GM18508 (cell line): ENCODE measurements at regions not wholly inside any gene's neighbourhood (a gene's known extent, or its start where the extent isn't known, plus 50 kb on each side); places are given as distances from the start of the nearest gene placed in this dataset.
"Not testable (repeated sequence)": the region's sequence is repeated elsewhere in the genome, so short reads cannot be mapped to it uniquely, and the experiment has no call there.

Experiments used
- ATAC-seq: cut with Tn5 transposase; IDR thresholded peaks from one replicate; pipeline ENCODE4 v1.9.1; 2021; ENCODE audit warnings: moderate number of reproducible peaks; ENCODE audit not compliant: insufficient read depth, unreplicated experiment

DNA sequence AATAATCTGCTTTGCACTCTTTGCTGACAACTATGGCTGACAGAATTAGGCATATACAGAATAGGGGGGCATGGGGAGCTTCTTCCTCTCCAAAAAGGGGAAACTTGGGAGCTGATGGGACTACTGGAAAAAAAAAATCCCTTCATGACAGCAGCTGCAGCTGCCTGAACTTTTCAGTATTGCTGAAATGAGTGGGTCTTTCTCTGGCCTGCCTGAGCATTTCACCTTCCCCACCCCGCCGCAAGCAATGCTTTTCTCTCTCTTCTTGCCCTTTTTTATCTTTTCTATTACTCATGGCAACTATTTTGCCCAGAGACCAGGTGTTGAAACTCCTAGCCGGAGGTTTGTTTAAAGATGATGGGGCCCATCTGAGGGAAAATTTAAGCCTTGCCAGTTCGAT is 244.9 kb downstream of the SEMA3D start:
- ATAC-seq: no peak

- ATAC-seq: no peak
Measured at GRCh38 chr7:84941291-84941690, 245.6 kb downstream of the SEMA3D start.

GRCh38 chr7:84939888-84940287 is 247.0 kb downstream of the SEMA3D start:
- ATAC-seq: no peak

- ATAC-seq: no peak
Measured at GRCh38 chr7:84939442-84939841, 247.4 kb downstream of the SEMA3D start.

DNA sequence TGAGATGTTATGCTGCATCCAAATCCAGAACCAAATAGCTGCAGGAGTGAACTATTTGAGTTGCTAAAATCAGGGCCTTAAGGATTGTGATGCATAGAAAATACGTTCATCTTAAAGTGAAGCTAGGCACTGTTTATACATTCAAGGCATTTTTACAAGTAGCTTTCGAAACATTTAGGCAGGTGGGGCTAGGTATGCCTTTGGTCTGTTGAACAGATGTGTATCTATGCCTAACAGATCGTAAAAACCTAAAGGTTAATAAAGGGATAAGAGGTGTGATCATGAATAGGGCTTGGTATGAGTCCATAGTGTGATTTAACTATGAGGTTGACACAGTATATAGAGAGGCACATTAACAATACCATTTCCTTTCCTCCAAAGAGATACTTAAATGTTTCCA is 262.5 kb downstream of the SEMA3D start:
- no peak for ATAC-seq

GRCh38 chr7:84923348-84923747 is 263.5 kb downstream of the SEMA3D start:
- no peak for ATAC-seq

- no peak for ATAC-seq
Measured at GRCh38 chr7:84921154-84921553, 265.7 kb downstream of the SEMA3D start.

DNA sequence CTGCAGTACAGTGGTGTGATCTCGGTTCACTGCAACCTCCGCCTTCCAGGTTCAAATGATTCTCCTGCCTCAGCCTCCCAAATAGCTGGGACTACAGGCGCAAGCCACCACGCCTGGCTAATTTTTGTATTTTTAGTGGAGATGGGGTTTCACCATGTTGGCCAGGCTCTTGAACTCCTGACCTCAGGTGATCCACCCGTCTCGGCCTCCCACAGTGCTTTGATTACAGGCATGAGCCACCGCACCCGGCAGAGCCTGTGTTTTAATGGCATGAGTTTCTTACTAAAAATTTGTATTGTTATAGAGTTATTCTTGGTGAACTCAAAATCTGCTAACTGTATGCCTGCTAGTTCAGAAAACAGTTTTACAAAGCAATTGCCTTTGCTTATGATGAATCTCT is 269.9 kb downstream of the SEMA3D start:
- ATAC-seq: not testable (repeated sequence)

DNA sequence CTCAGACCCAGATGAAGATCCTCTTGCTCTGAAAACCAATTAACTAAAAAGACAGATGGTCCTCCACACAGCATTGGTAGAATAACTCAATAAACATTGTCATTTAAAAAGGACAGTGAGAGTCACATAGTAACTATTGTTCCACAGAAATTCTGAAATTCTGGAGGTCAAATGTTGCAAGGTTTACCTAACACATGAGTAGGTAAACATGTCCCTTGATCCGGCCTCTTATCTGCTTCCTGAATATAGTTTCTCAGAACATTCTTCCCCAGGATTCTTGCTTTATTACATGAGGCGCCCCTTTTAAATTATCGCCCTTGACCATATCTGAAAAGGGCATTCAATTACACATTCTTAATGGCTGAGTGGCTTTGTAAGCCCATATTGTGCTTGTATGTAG is 270.7 kb downstream of the SEMA3D start:
- no peak for ATAC-seq

DNA sequence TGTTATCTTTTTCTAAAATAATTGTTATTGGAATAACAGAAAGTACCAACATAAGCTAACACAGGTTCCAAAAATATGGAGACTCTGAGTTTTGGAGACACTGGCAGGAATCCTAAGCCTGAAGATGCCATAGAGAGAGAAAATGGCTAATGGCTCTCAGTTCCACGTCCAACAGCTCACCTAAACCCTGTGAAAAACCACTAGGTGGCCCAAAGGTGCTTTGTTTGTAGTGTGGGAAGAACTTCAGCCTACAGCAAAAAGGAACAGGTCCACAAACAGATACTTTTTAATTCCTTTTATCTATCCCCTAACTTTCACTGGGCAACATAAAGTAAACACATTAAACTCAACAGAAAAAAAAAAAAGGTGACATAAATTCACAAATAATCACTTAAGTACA is 272.3 kb downstream of the SEMA3D start:
- ATAC-seq: no peak

- no peak for ATAC-seq
Measured at GRCh38 chr7:84913731-84914130, 273.1 kb downstream of the SEMA3D start.

DNA sequence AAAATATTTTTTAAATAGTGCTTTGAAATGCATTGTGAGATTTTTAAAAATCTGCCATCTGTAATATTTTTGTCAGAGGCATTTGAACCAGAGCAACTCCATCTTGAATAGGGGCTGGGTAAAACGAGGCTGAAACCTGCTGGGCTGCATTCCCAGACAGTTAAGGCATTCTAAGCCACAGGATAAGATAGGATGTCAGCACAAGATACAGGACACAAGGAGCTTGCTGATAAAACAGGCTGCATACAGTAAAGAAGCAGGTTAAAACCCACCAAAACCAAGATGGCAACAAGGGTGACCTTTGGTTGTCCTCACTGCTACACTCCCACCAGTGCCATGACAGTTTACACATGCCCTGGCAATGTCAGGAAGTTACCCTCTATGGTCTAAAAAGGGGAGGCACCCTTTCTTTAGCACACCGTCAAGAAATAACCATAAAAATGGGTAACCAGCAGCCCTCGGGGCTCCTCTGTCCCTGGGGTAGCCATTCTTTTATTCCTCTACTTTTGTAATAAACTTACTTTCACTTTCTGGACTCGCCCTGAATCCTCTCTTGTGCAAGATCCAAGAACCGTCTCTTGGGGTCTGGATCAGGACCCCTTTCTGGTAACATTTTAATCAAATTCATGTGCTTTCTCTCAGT is 273.7 kb downstream of the SEMA3D start:
- ATAC-seq: no peak

GRCh38 chr7:84912537-84912936 is 274.3 kb downstream of the SEMA3D start:
- no peak for ATAC-seq

- ATAC-seq: no peak
Measured at GRCh38 chr7:84912018-84912417, 274.8 kb downstream of the SEMA3D start.

DNA sequence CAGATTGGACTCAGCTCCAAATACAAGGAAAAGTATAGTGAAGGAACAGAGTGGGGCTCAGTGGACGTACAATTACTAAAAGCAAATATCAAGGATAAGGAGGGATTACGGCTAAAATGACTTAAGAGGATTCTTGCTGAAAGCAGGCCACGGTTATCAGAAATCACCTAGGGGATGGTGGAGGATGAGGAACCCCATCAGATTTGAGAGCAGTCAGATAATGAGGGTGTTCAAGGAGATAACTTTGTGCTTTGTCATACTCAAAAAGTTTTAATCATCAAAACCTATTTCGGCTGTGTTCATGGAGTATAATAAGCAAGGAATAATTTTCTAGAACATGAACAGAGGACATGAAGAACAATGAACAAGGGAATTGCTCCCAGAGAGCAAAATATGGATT is 275.8 kb downstream of the SEMA3D start:
- no peak for ATAC-seq

DNA sequence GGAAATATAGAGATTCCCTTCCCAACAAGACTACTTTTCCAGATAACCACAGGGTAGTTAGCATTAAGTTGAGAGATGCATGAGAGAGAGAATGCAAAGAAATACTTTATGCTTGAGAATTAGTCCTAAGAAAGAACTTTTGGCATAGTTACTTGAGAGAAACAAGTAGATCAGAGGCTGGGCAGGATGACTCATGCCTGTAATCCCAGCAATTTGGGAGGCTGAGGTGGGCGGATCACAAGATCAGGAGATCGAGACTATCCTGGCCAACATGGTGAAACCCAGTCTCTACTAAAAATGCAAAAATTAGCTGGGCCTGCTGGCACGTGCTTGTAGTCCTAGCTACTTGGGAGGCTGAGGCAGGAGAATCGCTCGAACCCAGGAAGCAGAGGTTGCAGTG is 276.5 kb downstream of the SEMA3D start:
- not testable (repeated sequence) for ATAC-seq

GRCh38 chr7:84908196-84908793 is 278.6 kb downstream of the SEMA3D start:
- ATAC-seq: no peak

- ATAC-seq: no peak
Measured at GRCh38 chr7:84906889-84907288, 280.0 kb downstream of the SEMA3D start.

DNA sequence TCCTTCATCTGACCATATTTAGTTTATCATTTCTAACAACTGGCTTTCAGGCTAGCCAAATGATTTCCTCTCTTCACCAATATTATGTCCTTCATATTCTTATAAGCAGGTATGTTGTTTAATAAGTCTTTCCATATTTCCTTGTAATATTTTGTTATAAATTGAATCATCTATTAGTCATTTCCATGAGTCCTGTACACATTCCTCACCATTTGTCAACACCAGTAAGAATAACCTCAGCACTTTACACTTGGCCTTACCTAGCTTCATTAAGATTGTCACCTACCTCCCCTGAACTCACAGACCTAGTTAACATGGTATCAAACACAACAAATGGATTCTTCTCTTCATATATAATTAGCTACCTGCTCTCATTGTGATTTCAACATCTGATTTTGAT is 282.3 kb downstream of the SEMA3D start:
- no peak for ATAC-seq

DNA sequence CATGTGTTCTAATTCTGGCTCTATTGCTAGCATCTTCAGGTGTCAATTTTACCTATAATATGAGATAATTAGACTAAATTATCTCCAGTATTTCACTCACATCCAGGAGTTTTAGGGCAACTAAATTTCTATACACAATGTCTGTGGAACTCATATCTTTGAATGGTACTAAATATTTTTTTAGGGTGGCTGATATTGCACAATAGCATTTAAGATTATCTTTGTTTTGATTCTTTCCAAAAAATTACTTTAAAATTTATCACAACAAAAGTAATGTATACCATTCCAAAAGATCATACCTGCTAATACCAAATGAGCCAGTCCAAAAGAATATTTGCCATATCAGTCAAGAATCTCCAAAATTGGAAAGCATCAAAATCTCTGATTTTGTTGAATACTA is 285.5 kb downstream of the SEMA3D start:
- no peak for ATAC-seq

DNA sequence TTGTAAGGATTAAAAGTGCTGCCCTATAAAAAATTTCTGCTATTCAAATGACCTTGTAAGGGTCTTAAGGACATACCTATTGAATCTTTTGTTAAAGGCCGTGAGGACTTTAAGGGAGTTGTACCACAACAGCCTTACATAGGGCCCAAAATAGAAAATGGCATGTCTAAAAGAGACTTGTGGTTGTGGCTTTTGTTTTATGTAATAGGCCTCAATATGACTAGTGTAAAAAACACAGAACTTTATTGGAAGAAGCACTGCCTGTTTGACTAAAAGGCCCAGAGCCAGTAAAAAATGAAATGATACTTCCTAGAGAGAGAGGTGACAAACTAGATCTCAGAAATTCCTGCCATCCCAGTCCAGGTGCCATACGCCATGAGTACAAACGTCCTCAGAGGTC is 286.6 kb downstream of the SEMA3D start:
- ATAC-seq: no peak

- no peak for ATAC-seq
Measured at GRCh38 chr7:84895563-84895962, 291.3 kb downstream of the SEMA3D start.
